H1 (cell line): ENCODE measurements at regions not wholly inside any gene's neighbourhood (a gene's known extent, or its start where the extent isn't known, plus 50 kb on each side); places are given as distances from the start of the nearest gene placed in this dataset.

ENCODE experiments used
- CTCF ChIA-PET: fragments of 300-600 bp; sonication (Branson Sonifier 250); formaldehyde crosslinking; loops from one replicate; lab custom pipeline; 2021; ENCODE audit not compliant: partially characterized antibody; lab: Charles Lee
- POLR2A ChIA-PET: fragments of 300-600 bp; sonication (Branson Sonifier 250); formaldehyde crosslinking; loops from one replicate; lab custom pipeline; 2021; ENCODE audit warnings: inconsistent platforms; ENCODE audit not compliant: partially characterized antibody; lab: Charles Lee
- DNase-seq, 2 experiments: peaks; one replicate each; pipeline versions ENCODE4 v3.0.0 to v3.0.0-alpha.2; 2010 to 2022; ENCODE audit warnings: low spot score in 2 of 2, low read depth in 1 of 2, mixed read lengths in 1 of 2
- FAIRE-seq: peaks from 2 replicates; lab custom pipeline; 2011; peaks lifted over from hg19 to GRCh38; lab: Jason Lieb, UNC
- H2AFZ ChIP-seq: 2 replicates; pipeline ENCODE4 v1.8.1; 2012; ENCODE audit warnings: low read length, inconsistent platforms
- H2AK5ac ChIP-seq: 2 replicates; pipeline ENCODE4 v1.6.1; 2013; ENCODE audit warnings: low read depth, low read length
- H2BK120ac ChIP-seq: replicated peaks from 2 replicates; pipeline ENCODE3; 2013; ENCODE audit warnings: low read depth, low read length, inconsistent platforms
- H2BK12ac ChIP-seq: 2 replicates; pipeline ENCODE4 v1.6.1; 2013; ENCODE audit warnings: low read depth, low read length
- H2BK15ac ChIP-seq: 2 replicates; pipeline ENCODE4 v1.6.1; 2013; ENCODE audit warnings: low read length
- H2BK20ac ChIP-seq: 2 replicates; pipeline ENCODE4 v1.6.1; 2013; ENCODE audit warnings: low read length
- H2BK5ac ChIP-seq: 2 replicates; pipeline ENCODE4 v1.6.1; 2013; ENCODE audit warnings: low read depth, low read length
- H3K14ac ChIP-seq: 2 replicates; pipeline ENCODE4 v1.6.1; 2013; ENCODE audit warnings: inconsistent platforms; ENCODE audit not compliant: insufficient read length
- H3K18ac ChIP-seq: 2 replicates; pipeline ENCODE4 v1.6.1; 2013; ENCODE audit warnings: low read length; ENCODE audit errors: extremely low read depth
- H3K23ac ChIP-seq: 2 replicates; pipeline ENCODE4 v1.6.1; 2013; ENCODE audit warnings: inconsistent platforms; ENCODE audit not compliant: insufficient read length
- H3K23me2 ChIP-seq: 2 replicates; pipeline ENCODE4 v1.6.1; 2013; ENCODE audit warnings: low read depth, low read length
- H3K27ac ChIP-seq: 2 replicates; pipeline ENCODE4 v1.6.1; 2011; ENCODE audit warnings: low read depth, low read length, inconsistent platforms
- H3K27me3 ChIP-seq, 4 experiments: replicated peaks in 1 of 4; 1 replicate in 1 of 4; 2 replicates in 3 of 4; pipeline versions ENCODE4 v1.6.1 to v1.8.1; 2011 to 2013; ENCODE audit warnings: low read length in 3 of 4, mild to moderate bottlenecking in 3 of 4, inconsistent platforms in 2 of 4, mixed read lengths in 2 of 4, moderate library complexity in 1 of 4; ENCODE audit not compliant: control insufficient read depth in 3 of 4, insufficient read depth in 3 of 4; ENCODE audit errors: extremely low read depth in 1 of 4
- H3K36me3 ChIP-seq, 4 experiments: 2 replicates each; pipeline versions ENCODE4 v1.6.1 to v1.8.1; 2011 to 2013; ENCODE audit warnings: mild to moderate bottlenecking in 4 of 4, low read length in 3 of 4, moderate library complexity in 2 of 4, control low read depth in 1 of 4, inconsistent platforms in 1 of 4; ENCODE audit not compliant: insufficient read depth in 4 of 4, control insufficient read depth in 2 of 4
- H3K4ac ChIP-seq: replicated peaks from 2 replicates; pipeline ENCODE3; 2013; ENCODE audit warnings: low read length, low read depth, mixed read lengths, inconsistent platforms; ENCODE audit not compliant: insufficient read length
- H3K4me1 ChIP-seq, 4 experiments: replicated peaks in 1 of 4; 1 replicate in 1 of 4; 2 replicates in 3 of 4; pipeline versions ENCODE4 v1.6.1 to v1.8.1; 2011 to 2013; ENCODE audit warnings: low read length in 3 of 4, inconsistent platforms in 2 of 4, mixed read lengths in 1 of 4; ENCODE audit not compliant: insufficient read depth in 4 of 4, control insufficient read depth in 3 of 4
- H3K4me2 ChIP-seq, 2 experiments: 2 replicates each; pipeline versions ENCODE4 v1.6.1 to v1.8.1; 2011 to 2013; ENCODE audit warnings: low read depth in 2 of 2, low read length in 2 of 2, control low read depth in 1 of 2, inconsistent platforms in 1 of 2, mild to moderate bottlenecking in 1 of 2; ENCODE audit not compliant: insufficient read depth in 1 of 2
- H3K4me3 ChIP-seq, 4 experiments: fragments of 200-600, 300-600 bp in 1 of 4; sonication (generic), shearing (Covaris generic), sonication (Bioruptor Twin) in 1 of 4; 2 replicates each; pipeline versions ENCODE4 v1.5.1 to v1.8.1; 2011 to 2016; ENCODE audit warnings: low read length in 4 of 4, low read depth in 3 of 4, control low read depth in 2 of 4, inconsistent platforms in 2 of 4, mild to moderate bottlenecking in 2 of 4, mixed read lengths in 1 of 4, moderate library complexity in 1 of 4; ENCODE audit not compliant: insufficient read depth in 2 of 4; ENCODE audit errors: extremely low read depth in 1 of 4
- H3K56ac ChIP-seq: replicated peaks from 2 replicates; pipeline ENCODE3; 2013; ENCODE audit warnings: low read depth, mild to moderate bottlenecking, mixed read lengths, low read length, inconsistent platforms; ENCODE audit not compliant: insufficient read length
- H3K79me1 ChIP-seq: 2 replicates; pipeline ENCODE4 v1.6.1; 2013; ENCODE audit warnings: low read depth, low read length, control low read depth
- H3K79me2 ChIP-seq, 2 experiments: 2 replicates each; pipeline versions ENCODE4 v1.6.1 to v1.8.1; 2012 to 2013; ENCODE audit warnings: low read length in 2 of 2, mild to moderate bottlenecking in 2 of 2, inconsistent platforms in 1 of 2; ENCODE audit not compliant: insufficient read depth in 2 of 2, control insufficient read depth in 1 of 2
- H3K9ac ChIP-seq, 4 experiments: replicated peaks in 1 of 4; 1 replicate in 1 of 4; 2 replicates in 3 of 4; pipeline versions ENCODE4 v1.6.1 to v1.8.1; 2011 to 2013; ENCODE audit warnings: low read depth in 3 of 4, low read length in 3 of 4, control low read depth in 2 of 4, mild to moderate bottlenecking in 2 of 4, moderate library complexity in 2 of 4, inconsistent platforms in 1 of 4; ENCODE audit errors: extremely low read depth in 1 of 4
- H3K9me3 ChIP-seq, 2 experiments: 2 replicates each; pipeline versions ENCODE4 v1.6.1 to v1.8.1; 2012 to 2013; ENCODE audit warnings: mild to moderate bottlenecking in 2 of 2, moderate library complexity in 2 of 2, control low read depth in 1 of 2, inconsistent platforms in 1 of 2, low read depth in 1 of 2, low read length in 1 of 2, mixed read lengths in 1 of 2; ENCODE audit not compliant: insufficient read depth in 2 of 2
- H4K20me1 ChIP-seq, 2 experiments: replicated peaks in 1 of 2; 2 replicates each; pipeline versions ENCODE3 to v1.8.1; 2011 to 2013; ENCODE audit warnings: inconsistent platforms in 2 of 2, low read length in 2 of 2, mild to moderate bottlenecking in 1 of 2; ENCODE audit not compliant: insufficient read depth in 2 of 2, control insufficient read depth in 1 of 2
- H4K5ac ChIP-seq: 2 replicates; pipeline ENCODE4 v1.6.1; 2013; ENCODE audit warnings: low read length, low read depth, mixed read lengths, inconsistent platforms; ENCODE audit not compliant: insufficient read length
- H4K8ac ChIP-seq: 2 replicates; pipeline ENCODE4 v1.8.0; 2013; ENCODE audit warnings: mild to moderate bottlenecking, moderate library complexity, low read length, inconsistent platforms; ENCODE audit not compliant: insufficient read depth; ENCODE audit errors: extremely low read depth
- H4K91ac ChIP-seq: replicated peaks from 2 replicates; pipeline ENCODE3; 2013; ENCODE audit warnings: low read length, mixed read lengths, inconsistent platforms; ENCODE audit not compliant: insufficient read length
- BACH1 ChIP-seq: IDR thresholded peaks from 2 replicates; pipeline ENCODE4 v1.6.1; 2012; ENCODE audit warnings: low read length, improper control_type of control experiment
- POLR2A ChIP-seq, 2 experiments: IDR thresholded peaks; 1 replicate in 1 of 2; 2 replicates in 1 of 2; pipeline ENCODE4 v1.6.1; 2011; ENCODE audit warnings: low read depth in 2 of 2, low read length in 2 of 2, mild to moderate bottlenecking in 2 of 2; ENCODE audit errors: control extremely low read depth in 1 of 2
- WGBS, 2 experiments: shearing (Covaris generic) in 1 of 2; methylation state at CpG; one replicate each; pipeline versions ENCODE4 v1.1.6 to v1.1.7; 2013 to 2015; ENCODE audit warnings: low lambda C conversion rate in 2 of 2, mixed read lengths in 2 of 2, inconsistent platforms in 1 of 2, low coverage in 1 of 2, missing lambda C conversion rate in 1 of 2; ENCODE audit not compliant: insufficient replicate concordance in 2 of 2, insufficient coverage in 1 of 2, insufficient read length in 1 of 2; ENCODE audit errors: extremely low coverage in 1 of 2, missing lambda C conversion rate in 1 of 2; 5-methylcytosine and 5-hydroxymethylcytosine counted together

- H2BK12ac ChIP-seq, result no peak overlapping the region
- no peak overlapping the region for H3K23ac ChIP-seq
- H2BK20ac ChIP-seq, result no peak overlapping the region
- no peak overlapping the region for H2BK15ac ChIP-seq
- no peaks in the 10 kb centered on the region for H3K36me3 ChIP-seq
- no peaks in the 10 kb centered on the region for H3K27me3 ChIP-seq
- H2AK5ac ChIP-seq, result no peak overlapping the region
- DNase-seq, result no peak
- no peak overlapping the region for H3K9ac ChIP-seq
- H3K4ac ChIP-seq, result no peak overlapping the region
- H4K5ac ChIP-seq, result no peak overlapping the region
- TF ChIP-seq BACH1 (no peak), POLR2A (IDR thresholded peaks at IDR 0.05; ENCODE audit: control extremely low read depth in 1 of 2, low read depth in 2 of 2, low read length in 2 of 2) (no peak)
- H2AFZ ChIP-seq, result no peak overlapping the region
- FAIRE-seq, result no peak
- H4K91ac ChIP-seq, result no peak overlapping the region
- no peak overlapping the region for H2BK5ac ChIP-seq
- H3K27ac ChIP-seq, result no peak overlapping the region
- ChIA-PET POLR2A (no interaction called here), CTCF (no interaction called here)
- no peak overlapping the region for H4K8ac ChIP-seq
- H3K23me2 ChIP-seq, result no peaks in the 10 kb centered on the region
- H3K79me2 ChIP-seq, result no peaks in the 10 kb centered on the region
- no peak overlapping the region for H3K56ac ChIP-seq
- no peaks in the 10 kb centered on the region for H3K4me1 ChIP-seq
- H3K18ac ChIP-seq, result no peak overlapping the region
- H3K4me3 ChIP-seq, result no peak overlapping the region
- no peaks in the 10 kb centered on the region for H4K20me1 ChIP-seq
- no peak overlapping the region for H2BK120ac ChIP-seq
- WGBS, 2 experiments, result 71% methylated on average over 1 of the region's 1 CpG; no CpG with 5 or more reads in 1 of the 2 experiments
- no peak overlapping the region for H3K4me2 ChIP-seq
- no peaks in the 10 kb centered on the region for H3K79me1 ChIP-seq
- no peak overlapping the region for H3K14ac ChIP-seq
- no peaks in the 10 kb centered on the region; a peak in 1 of 4 replicates for H3K9me3 ChIP-seq
Measured at GRCh38 chr21:27057997-27058396, 91.1 kb upstream of the ADAMTS5 start.
